K562 (cell line): ENCODE measurements at regions not wholly inside any gene's neighbourhood (a gene's known extent, or its start where the extent isn't known, plus 50 kb on each side); places are given as distances from the start of the nearest gene placed in this dataset.

Experiments used
- CTBP1 ChIP-seq: fragments of 450-650 bp; IDR thresholded peaks from 2 replicates; pipeline ENCODE4 v1.6.1; 2016; ENCODE audit warnings: borderline replicate concordance
- EP300 ChIP-seq: IDR thresholded peaks from 2 replicates; pipeline ENCODE4 v1.6.1; 2012; ENCODE audit warnings: low read length, improper control_type of control experiment
- FOXA3 ChIP-seq, 2 experiments: fragments of 450-650 bp in 1 of 2; sonication (generic) in 1 of 2; formaldehyde crosslinking; IDR thresholded peaks in 1 of 2; conservative IDR thresholded peaks in 1 of 2; 2 replicates each; pipeline versions ENCODE4 v1.4.0 to v1.8.0; 2020 to 2022; ENCODE audit warnings: mild to moderate bottlenecking in 2 of 2, missing genetic modification reagents in 1 of 2
- FOXP1 ChIP-seq: sonication (generic); formaldehyde crosslinking; IDR thresholded peaks from 2 replicates; pipeline ENCODE4 v1.8.0; 2022; ENCODE audit warnings: mild to moderate bottlenecking, missing genetic modification reagents
- HDAC2 ChIP-seq: fragments of 450-650 bp; IDR thresholded peaks from 2 replicates; pipeline ENCODE4 v1.6.1; 2016; ENCODE audit warnings: mild to moderate bottlenecking
- MEF2A ChIP-seq: IDR thresholded peaks from 2 replicates; pipeline ENCODE4 v1.6.1; 2011; ENCODE audit warnings: low read depth, mild to moderate bottlenecking, low read length, moderate library complexity; ENCODE audit not compliant: control insufficient read depth
- RCOR1 ChIP-seq, 2 experiments: IDR thresholded peaks; 2 replicates each; pipeline ENCODE4 v1.6.1; 2012; ENCODE audit warnings: low read depth in 2 of 2, low read length in 2 of 2, borderline replicate concordance in 1 of 2, improper control_type of control experiment in 1 of 2
- SP1 ChIP-seq: sonication (generic); formaldehyde crosslinking; IDR thresholded peaks from 2 replicates; pipeline ENCODE4 v1.8.1; 2022; ENCODE audit warnings: mild to moderate bottlenecking, missing genetic modification reagents
- ZNF12 ChIP-seq: sonication (generic); formaldehyde crosslinking; IDR thresholded peaks from 2 replicates; pipeline ENCODE4 v1.4.0; 2020; ENCODE audit warnings: mild to moderate bottlenecking, missing genetic modification reagents
- ZNF217 ChIP-seq: sonication (generic); formaldehyde crosslinking; IDR thresholded peaks from 2 replicates; pipeline ENCODE4 v1.8.0; 2022; ENCODE audit warnings: mild to moderate bottlenecking, missing genetic modification reagents
- TF ChIP-seq, protein P1 (sequence below), 3 experiments: IDR thresholded peaks in 2 of 3; conservative IDR thresholded peaks in 1 of 3; 2 replicates each; pipeline ENCODE4 v1.5.1; 2011 to 2012; ENCODE audit warnings: low read length in 3 of 3, mild to moderate bottlenecking in 3 of 3, control low read depth in 2 of 3, improper control_type of control experiment in 1 of 3, inconsistent platforms in 1 of 3, low read depth in 1 of 3, mixed read lengths in 1 of 3, moderate library complexity in 1 of 3; ENCODE audit not compliant: insufficient read depth in 2 of 3
- TF ChIP-seq, protein P2 (sequence below): fragments of 450-650 bp; IDR thresholded peaks from 2 replicates; pipeline ENCODE4 v1.7.0; 2016; ENCODE audit warnings: borderline replicate concordance

DNA sequence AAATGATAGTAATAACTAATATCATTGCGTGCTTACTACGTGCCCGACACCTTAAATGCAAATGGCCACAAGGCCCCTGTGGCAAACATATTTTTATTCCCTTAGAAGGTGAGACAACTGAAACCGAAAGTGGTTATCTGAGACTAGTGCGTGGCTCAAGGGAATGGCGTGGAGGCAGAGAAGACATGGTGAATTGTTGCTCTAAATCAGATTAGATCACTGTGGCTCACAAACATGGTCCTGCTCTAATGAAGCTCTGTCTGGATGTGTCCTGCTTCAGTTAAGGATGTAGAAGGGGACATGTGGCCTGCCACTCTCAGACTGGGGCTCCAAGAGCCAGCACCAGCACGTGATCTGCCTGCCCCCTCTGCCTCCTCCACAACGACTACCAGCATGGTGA lies 124.2 kb upstream of the GMDS start:
- TF ChIP-seq FOXA3 (CRISPR knock-in tag; conservative IDR thresholded peaks at IDR 0.05 in 1 of 2, IDR thresholded peaks at IDR 0.05 in 1 of 2) (no peak), ZNF12 (no peak), HDAC2 (no peak), MEF2A (no peak), ZNF217 (no peak), FOXP1 (CRISPR knock-in tag) (no peak), CTBP1 (no peak), SP1 (CRISPR knock-in tag) (no peak), RCOR1 (IDR thresholded peaks at IDR 0.05; ENCODE audit: borderline replicate concordance in 1 of 2, low read depth in 2 of 2, low read length in 2 of 2) (no peak), EP300 (no peak)
- TF ChIP-seq, protein P1, sequence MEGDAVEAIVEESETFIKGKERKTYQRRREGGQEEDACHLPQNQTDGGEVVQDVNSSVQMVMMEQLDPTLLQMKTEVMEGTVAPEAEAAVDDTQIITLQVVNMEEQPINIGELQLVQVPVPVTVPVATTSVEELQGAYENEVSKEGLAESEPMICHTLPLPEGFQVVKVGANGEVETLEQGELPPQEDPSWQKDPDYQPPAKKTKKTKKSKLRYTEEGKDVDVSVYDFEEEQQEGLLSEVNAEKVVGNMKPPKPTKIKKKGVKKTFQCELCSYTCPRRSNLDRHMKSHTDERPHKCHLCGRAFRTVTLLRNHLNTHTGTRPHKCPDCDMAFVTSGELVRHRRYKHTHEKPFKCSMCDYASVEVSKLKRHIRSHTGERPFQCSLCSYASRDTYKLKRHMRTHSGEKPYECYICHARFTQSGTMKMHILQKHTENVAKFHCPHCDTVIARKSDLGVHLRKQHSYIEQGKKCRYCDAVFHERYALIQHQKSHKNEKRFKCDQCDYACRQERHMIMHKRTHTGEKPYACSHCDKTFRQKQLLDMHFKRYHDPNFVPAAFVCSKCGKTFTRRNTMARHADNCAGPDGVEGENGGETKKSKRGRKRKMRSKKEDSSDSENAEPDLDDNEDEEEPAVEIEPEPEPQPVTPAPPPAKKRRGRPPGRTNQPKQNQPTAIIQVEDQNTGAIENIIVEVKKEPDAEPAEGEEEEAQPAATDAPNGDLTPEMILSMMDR (IDR thresholded peaks at IDR 0.05 in 2 of 3, conservative IDR thresholded peaks at IDR 0.05 in 1 of 3; ENCODE audit: insufficient read depth in 2 of 3, low read depth in 1 of 3, low read length in 3 of 3), result no peak
- TF ChIP-seq, protein P2, sequence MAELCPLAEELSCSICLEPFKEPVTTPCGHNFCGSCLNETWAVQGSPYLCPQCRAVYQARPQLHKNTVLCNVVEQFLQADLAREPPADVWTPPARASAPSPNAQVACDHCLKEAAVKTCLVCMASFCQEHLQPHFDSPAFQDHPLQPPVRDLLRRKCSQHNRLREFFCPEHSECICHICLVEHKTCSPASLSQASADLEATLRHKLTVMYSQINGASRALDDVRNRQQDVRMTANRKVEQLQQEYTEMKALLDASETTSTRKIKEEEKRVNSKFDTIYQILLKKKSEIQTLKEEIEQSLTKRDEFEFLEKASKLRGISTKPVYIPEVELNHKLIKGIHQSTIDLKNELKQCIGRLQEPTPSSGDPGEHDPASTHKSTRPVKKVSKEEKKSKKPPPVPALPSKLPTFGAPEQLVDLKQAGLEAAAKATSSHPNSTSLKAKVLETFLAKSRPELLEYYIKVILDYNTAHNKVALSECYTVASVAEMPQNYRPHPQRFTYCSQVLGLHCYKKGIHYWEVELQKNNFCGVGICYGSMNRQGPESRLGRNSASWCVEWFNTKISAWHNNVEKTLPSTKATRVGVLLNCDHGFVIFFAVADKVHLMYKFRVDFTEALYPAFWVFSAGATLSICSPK, result no peak
